Keratinocyte (primary cell): ENCODE measurements at regions not wholly inside any gene's neighbourhood (a gene's known extent, or its start where the extent isn't known, plus 50 kb on each side); places are given as distances from the start of the nearest gene placed in this dataset.

ENCODE experiments used
- DNase-seq: peaks from one replicate; pipeline ENCODE4 v3.0.0-alpha.2; 2011; ENCODE audit warnings: low read depth, missing footprints, low spot score
- FAIRE-seq: peaks from 2 replicates; lab custom pipeline; 2011; peaks lifted over from hg19 to GRCh38; lab: Jason Lieb, UNC
- H2AFZ ChIP-seq: 2 replicates; pipeline ENCODE4 v1.6.0; 2012; ENCODE audit warnings: low read length, control low read depth, inconsistent platforms; ENCODE audit not compliant: control insufficient read depth
- H3K27ac ChIP-seq: 2 replicates; pipeline ENCODE4 v1.5.1; 2011; ENCODE audit warnings: low read length; ENCODE audit not compliant: control insufficient read depth, insufficient read depth
- H3K27me3 ChIP-seq: 3 replicates; pipeline ENCODE4 v1.6.0; 2011; ENCODE audit warnings: low read length; ENCODE audit not compliant: control insufficient read depth, insufficient read depth; ENCODE audit errors: extremely low read depth
- H3K36me3 ChIP-seq, 2 experiments: 2 replicates in 1 of 2; 3 replicates in 1 of 2; pipeline ENCODE4 v1.5.1; 2011; ENCODE audit warnings: low read length in 2 of 2, mild to moderate bottlenecking in 1 of 2; ENCODE audit not compliant: control insufficient read depth in 2 of 2, insufficient read depth in 2 of 2; ENCODE audit errors: extremely low read depth in 1 of 2
- H3K4me1 ChIP-seq: 3 replicates; pipeline ENCODE4 v1.5.1; 2011; ENCODE audit warnings: low read length; ENCODE audit not compliant: control insufficient read depth, insufficient read depth; ENCODE audit errors: extremely low read depth
- H3K4me2 ChIP-seq: 3 replicates; pipeline ENCODE4 v1.6.0; 2011; ENCODE audit warnings: low read depth, low read length; ENCODE audit not compliant: control insufficient read depth, insufficient read depth; ENCODE audit errors: extremely low read depth
- H3K4me3 ChIP-seq, 3 experiments: fragments of 200-600 bp in 1 of 3; sonication (generic) in 1 of 3; 2 replicates in 2 of 3; 3 replicates in 1 of 3; pipeline ENCODE4 v1.5.1; 2011 to 2016; ENCODE audit warnings: low read length in 3 of 3, mild to moderate bottlenecking in 3 of 3, control low read depth in 2 of 3, inconsistent platforms in 1 of 3, low read depth in 1 of 3, mixed read lengths in 1 of 3, mixed run types in 1 of 3, moderate library complexity in 1 of 3; ENCODE audit not compliant: control insufficient read depth in 2 of 3, insufficient read depth in 2 of 3; ENCODE audit errors: extremely low read depth in 1 of 3
- H3K79me2 ChIP-seq: 2 replicates; pipeline ENCODE4 v1.6.0; 2012; ENCODE audit warnings: low read length; ENCODE audit not compliant: control insufficient read depth, insufficient read depth
- H3K9ac ChIP-seq: 3 replicates; pipeline ENCODE4 v1.6.0; 2011; ENCODE audit warnings: low read length; ENCODE audit not compliant: control insufficient read depth, insufficient read depth; ENCODE audit errors: extremely low read depth
- H3K9me1 ChIP-seq: 3 replicates; pipeline ENCODE4 v1.6.0; 2011; ENCODE audit warnings: low read length; ENCODE audit not compliant: control insufficient read depth, insufficient read depth; ENCODE audit errors: extremely low read depth
- H3K9me3 ChIP-seq: 2 replicates; pipeline ENCODE4 v1.5.1; 2012; ENCODE audit warnings: low read depth, low read length; ENCODE audit not compliant: control insufficient read depth
- H4K20me1 ChIP-seq: 3 replicates; pipeline ENCODE4 v1.6.0; 2011; ENCODE audit warnings: low read length; ENCODE audit not compliant: control insufficient read depth, insufficient read depth; ENCODE audit errors: extremely low read depth
- CTCF ChIP-seq, 3 experiments: IDR thresholded peaks in 1 of 3; conservative IDR thresholded peaks in 1 of 3; optimal IDR thresholded peaks in 1 of 3; 2 replicates in 2 of 3; 3 replicates in 1 of 3; pipeline versions ENCODE3 to v1.5.1; 2011; ENCODE audit warnings: low read length in 3 of 3, mild to moderate bottlenecking in 3 of 3, moderate library complexity in 2 of 3, control low read depth in 1 of 3, inconsistent platforms in 1 of 3; ENCODE audit not compliant: insufficient read depth in 2 of 3; ENCODE audit errors: extremely low read depth in 1 of 3
- EZH2 ChIP-seq: IDR thresholded peaks from one replicate; pipeline ENCODE4 v1.6.1; 2012; ENCODE audit warnings: inconsistent platforms, mild to moderate bottlenecking, low read length, moderate library complexity
- dilution Hi-C: fragments of 300-500 bp; cut with MboI; formaldehyde crosslinking; loops from one replicate; pipeline ENCODE4 v1.7.0; 2020; ENCODE audit warnings: low sequenced_read_pairs; ENCODE audit not compliant: extremely low pct_ligation_motif_present
- small RNA-seq, 3 experiments: library from RNA; depleted of rRNA; stranded (forward); fragments of <200 nt; gene quantifications; one replicate each; pipeline ENCODE3, GENCODE V24; 2012; ENCODE audit warnings: low read depth in 3 of 3, low replicate concordance in 1 of 3; ENCODE audit not compliant: insufficient read length in 3 of 3

DNA sequence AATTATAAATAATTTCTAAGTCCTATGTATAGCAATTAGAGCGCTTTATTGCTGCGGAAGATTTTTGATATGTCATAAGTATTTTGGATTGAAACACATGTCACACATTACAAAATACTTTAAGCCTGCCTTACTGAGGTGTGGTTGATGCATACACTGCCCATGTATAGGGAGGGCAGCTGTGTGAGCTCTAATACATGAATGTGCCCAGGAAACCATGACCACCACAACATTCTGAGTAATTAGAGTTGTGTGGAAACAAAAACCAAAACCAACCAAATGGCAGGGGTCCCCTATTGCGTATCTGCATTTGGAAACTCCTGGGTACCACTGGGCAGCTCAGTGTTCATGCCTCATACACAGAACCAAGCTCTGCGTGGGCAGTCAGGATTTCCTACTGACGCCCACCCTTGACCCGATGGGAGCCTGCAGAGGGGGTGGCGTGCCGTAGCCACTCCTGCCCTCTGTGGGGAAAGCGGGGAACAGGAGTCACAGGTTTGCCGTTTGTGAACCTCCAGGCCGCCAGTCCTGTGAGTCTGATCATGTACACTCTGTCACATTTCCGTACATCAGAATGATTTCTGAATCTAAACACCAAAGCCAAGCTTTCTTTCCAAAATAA is 50.9 kb upstream of the PDE10A start:
- Histone ChIP-seq H3K27me3 (no peaks in the 10 kb centered on the region), H3K9ac (no peak overlapping the region), H2AFZ (no peak overlapping the region), H3K9me3 (peaks cover 9% of the 10 kb centered on the region), H3K4me3 (no peak overlapping the region), H3K36me3 (no peaks in the 10 kb centered on the region), H3K79me2 (no peaks in the 10 kb centered on the region), H4K20me1 (no peaks in the 10 kb centered on the region), H3K4me2 (no peak overlapping the region), H3K27ac (no peak overlapping the region), H3K9me1 (no peaks in the 10 kb centered on the region), H3K4me1 (no peaks in the 10 kb centered on the region)
- DNase-seq (no peak), FAIRE-seq (no peak)
- TF ChIP-seq EZH2 (no peak), CTCF (optimal IDR thresholded peaks at IDR 0.05 in 1 of 3, IDR thresholded peaks at IDR 0.05 in 1 of 3, conservative IDR thresholded peaks at IDR 0.05 in 1 of 3; ENCODE audit: extremely low read depth in 1 of 3, insufficient read depth in 2 of 3, low read length in 3 of 3) (no peak)
- dilution Hi-C loops = no loop called here

Small RNA genes lying in the stretch of these regions (small RNA-seq; reads per million reads assigned to genes)
- gene RNU6-730P = 0 reads per million in 3 experiments
